CD4-positive, alpha-beta T cell (primary cell): ENCODE measurements at regions not wholly inside any gene's neighbourhood (a gene's known extent, or its start where the extent isn't known, plus 50 kb on each side); places are given as distances from the start of the nearest gene placed in this dataset.

Experiments
- ATAC-seq: fragments of 200-7000 bp; cut with Tn5 transposase; one replicate; pipeline ENCODE4 v1.10.0; 2022; ENCODE audit warnings: mild to moderate bottlenecking; ENCODE audit not compliant: poor library complexity
- CTCF ChIA-PET: fragments of 350-600 bp; sonication (Branson Sonifier 250); formaldehyde crosslinking; loops from one replicate; lab custom pipeline; 2021; ENCODE audit warnings: antibody characterized with exemption, inconsistent platforms; lab: Charles Lee
- POLR2A ChIA-PET: fragments of 350-600 bp; sonication (Branson Sonifier 250); formaldehyde crosslinking; loops from one replicate; lab custom pipeline; 2021; ENCODE audit warnings: antibody characterized with exemption, inconsistent platforms; lab: Charles Lee
- DNase-seq, 14 experiments: peaks; one replicate each; pipeline ENCODE4 v3.0.0-alpha.2; 2013 to 2020; ENCODE audit warnings: mixed read lengths in 2 of 14
- H3K27ac ChIP-seq, 2 donors: one replicate each; pipeline versions ENCODE4 v1.5.1 to v1.7.0; 2013; ENCODE audit warnings: low read length in 2 of 2, low read depth in 1 of 2, mild to moderate bottlenecking in 1 of 2
- H3K27me3 ChIP-seq, 2 experiments: 1 replicate in 1 of 2; 2 replicates in 1 of 2; pipeline versions ENCODE4 v1.6.1 to v1.7.0; 2013; ENCODE audit warnings: low read length in 2 of 2, control low read depth in 1 of 2, mild to moderate bottlenecking in 1 of 2, moderate library complexity in 1 of 2; ENCODE audit not compliant: insufficient read depth in 2 of 2, control insufficient read depth in 1 of 2
- H3K36me3 ChIP-seq: one replicate; pipeline ENCODE4 v1.6.1; 2013; ENCODE audit warnings: low read length, control low read depth; ENCODE audit not compliant: insufficient read depth
- H3K4me1 ChIP-seq: one replicate; pipeline ENCODE4 v1.6.1; 2013; ENCODE audit warnings: low read length, control low read depth; ENCODE audit not compliant: insufficient read depth
- H3K4me3 ChIP-seq: one replicate; pipeline ENCODE4 v1.5.1; 2013; ENCODE audit warnings: mild to moderate bottlenecking, low read length, moderate library complexity
- H3K9me3 ChIP-seq, 2 experiments: 1 replicate in 1 of 2; 2 replicates in 1 of 2; pipeline versions ENCODE4 v1.6.1 to v1.7.0; 2013; ENCODE audit warnings: low read length in 2 of 2, mild to moderate bottlenecking in 2 of 2, control low read depth in 1 of 2, moderate library complexity in 1 of 2; ENCODE audit not compliant: control insufficient read depth in 1 of 2, insufficient read depth in 1 of 2
- H3K27ac Mint-ChIP-seq: one replicate; pipeline ENCODE4 v1.8.0; 2020; ENCODE audit warnings: mixed read lengths
- H3K27me3 Mint-ChIP-seq: one replicate; pipeline ENCODE4 v1.8.0; 2021; ENCODE audit warnings: mixed read lengths
- H3K36me3 Mint-ChIP-seq: one replicate; pipeline ENCODE4 v1.8.0; 2021; ENCODE audit warnings: low read depth, mixed read lengths
- H3K4me1 Mint-ChIP-seq: one replicate; pipeline ENCODE4 v1.8.0; 2021; ENCODE audit warnings: low read depth, mixed read lengths
- H3K4me3 Mint-ChIP-seq: one replicate; pipeline ENCODE4 v1.8.0; 2020; ENCODE audit warnings: mild to moderate bottlenecking, mixed read lengths
- H3K9me3 Mint-ChIP-seq: one replicate; pipeline ENCODE4 v1.8.0; 2020; ENCODE audit warnings: mixed read lengths
- CTCF ChIP-seq: fragments of 200-600 bp; IDR thresholded peaks from one replicate; pipeline ENCODE4 v1.8.0; 2022; ENCODE audit warnings: antibody characterized with exemption, mild to moderate bottlenecking
- intact Hi-C, 2 experiments: fragments of 100-400 bp; cut with DNase I in 1 of 2; cut with micrococcal nuclease in 1 of 2; formaldehyde crosslinking; loops; one replicate each; pipeline versions ENCODE4 v1.15.1 to v1.9.0; 2023 to 2025; cut with DNase I, micrococcal nuclease

GRCh38 chr12:93136253-93137055, 207.4 kb upstream of the EEA1 start:
- Histone ChIP-seq H3K36me3 (no peaks in the 10 kb centered on the region), H3K4me3 (no peak overlapping the region), H3K4me1 (no peaks in the 10 kb centered on the region), H3K9me3 (no peaks in the 10 kb centered on the region), H3K27me3 (no peaks in the 10 kb centered on the region), H3K27ac (no peak overlapping the region)
- Mint-ChIP-seq H3K27me3 (no peaks in the 10 kb centered on the region), H3K36me3 (no peaks in the 10 kb centered on the region), H3K4me3 (no peak overlapping the region), H3K4me1 (peaks cover 16% of the 10 kb centered on the region), H3K27ac (no peak overlapping the region), H3K9me3 (no peaks in the 10 kb centered on the region)
- CTCF ChIA-PET, result no interaction called here
- intact Hi-C loops, result no loop called here
- no peak for TF ChIP-seq CTCF
- ATAC-seq (no peak), DNase-seq (no peak)
- POLR2A ChIA-PET, result no interaction called here

GRCh38 chr12:93137656-93138612, 208.8 kb upstream of the EEA1 start:
- TF ChIP-seq CTCF, result no peak
- Histone ChIP-seq H3K9me3 (no peaks in the 10 kb centered on the region), H3K4me3 (no peak overlapping the region), H3K4me1 (no peaks in the 10 kb centered on the region), H3K36me3 (no peaks in the 10 kb centered on the region), H3K27ac (no peak overlapping the region), H3K27me3 (no peaks in the 10 kb centered on the region)
- ATAC-seq, result no peak
- Mint-ChIP-seq H3K9me3 (peaks cover 2% of the 10 kb centered on the region), H3K27me3 (no peaks in the 10 kb centered on the region), H3K4me3 (no peak overlapping the region), H3K27ac (no peak overlapping the region), H3K4me1 (peaks cover 16% of the 10 kb centered on the region), H3K36me3 (no peaks in the 10 kb centered on the region)
- DNase-seq, result peak in 2 of 14 experiments; percentile 46 to 61
- POLR2A ChIA-PET, result no interaction called here
- intact Hi-C loops, result no loop called here
- CTCF ChIA-PET, result no interaction called here

- no peak overlapping the region for H3K4me3 ChIP-seq
- no peaks in the 10 kb centered on the region for H3K27me3 Mint-ChIP-seq
- no peak overlapping the region for H3K27ac ChIP-seq
- H3K4me3 Mint-ChIP-seq, result no peak overlapping the region
- H3K27me3 ChIP-seq, result no peaks in the 10 kb centered on the region
- POLR2A ChIA-PET, result no interaction called here
- no peaks in the 10 kb centered on the region for H3K9me3 ChIP-seq
- H3K4me1 Mint-ChIP-seq, result peaks cover 16% of the 10 kb centered on the region
- no peaks in the 10 kb centered on the region for H3K4me1 ChIP-seq
- no peak overlapping the region for H3K27ac Mint-ChIP-seq
- H3K36me3 Mint-ChIP-seq, result no peaks in the 10 kb centered on the region
- CTCF ChIA-PET, result no interaction called here
- intact Hi-C loops, result no loop called here
- DNase-seq, result peak in 2 of 14 experiments; percentile 26 to 38
- TF ChIP-seq CTCF, result no peak
- no peaks in the 10 kb centered on the region for H3K36me3 ChIP-seq
- H3K9me3 Mint-ChIP-seq, result peaks cover 2% of the 10 kb centered on the region
- no peak for ATAC-seq
Measured at GRCh38 chr12:93139028-93139665, 210.1 kb upstream of the EEA1 start.
